Liver (tissue), 3 donors: ENCODE measurements at regions not wholly inside any gene's neighbourhood (a gene's known extent, or its start where the extent isn't known, plus 50 kb on each side); places are given as distances from the start of the nearest gene placed in this dataset.

Experiments used
- GABPA ChIP-seq, 2 donors: IDR thresholded peaks in 1 of 2; conservative IDR thresholded peaks in 1 of 2; 2 replicates each; pipeline ENCODE4 v1.6.1; 2016; ENCODE audit warnings: antibody characterized with exemption in 2 of 2, mild to moderate bottlenecking in 1 of 2, moderate library complexity in 1 of 2
- JUND ChIP-seq, 2 donors: IDR thresholded peaks; 2 replicates each; pipeline ENCODE4 v1.6.1; 2016; ENCODE audit warnings: antibody characterized with exemption in 2 of 2
- SP1 ChIP-seq: IDR thresholded peaks from 2 replicates; pipeline ENCODE4 v1.6.1; 2018; ENCODE audit warnings: antibody characterized with exemption, mild to moderate bottlenecking
- TF ChIP-seq, protein P1 (sequence below): fragments of 150-350 bp; IDR thresholded peaks from 2 replicates; pipeline ENCODE4 v1.5.1; 2017; ENCODE audit warnings: improper control_type of control experiment, low read depth, low read length; ENCODE audit not compliant: missing input control
- TF ChIP-seq, protein P2 (sequence below): IDR thresholded peaks from 2 replicates; pipeline ENCODE4 v1.6.1; 2016; ENCODE audit warnings: antibody characterized with exemption
- TF ChIP-seq, protein P3 (sequence below): IDR thresholded peaks from 2 replicates; pipeline ENCODE4 v1.6.1; 2016; ENCODE audit warnings: antibody characterized with exemption
- TF ChIP-seq, protein P4 (sequence below): IDR thresholded peaks from 2 replicates; pipeline ENCODE4 v1.6.1; 2016; ENCODE audit warnings: antibody characterized with exemption, mild to moderate bottlenecking
- TF ChIP-seq, protein P5 (sequence below): IDR thresholded peaks from 2 replicates; pipeline ENCODE4 v1.6.1; 2016; ENCODE audit warnings: antibody characterized with exemption
- donor health status: healthy.
- donor health status: healthy.

DNA sequence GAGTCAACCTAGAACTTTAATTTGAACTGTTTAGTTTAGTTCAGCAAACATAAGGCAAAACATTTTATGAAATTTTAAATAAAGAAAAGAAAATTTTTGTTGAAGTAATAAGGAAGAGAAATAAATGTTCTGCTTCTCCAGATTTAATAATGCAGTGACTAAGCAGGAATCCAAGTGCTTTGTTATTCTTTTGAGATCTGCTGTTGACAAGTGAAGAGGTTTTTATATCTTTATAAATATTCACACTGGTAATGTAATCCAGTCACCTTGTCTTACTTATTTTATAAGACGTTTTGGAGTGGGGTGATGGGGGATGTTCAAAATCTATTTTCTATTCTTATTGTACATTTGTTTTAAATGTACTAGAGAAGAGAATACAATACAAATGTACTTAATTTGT lies 725.9 kb upstream of the CCDC179 start:
- TF ChIP-seq, protein P1, sequence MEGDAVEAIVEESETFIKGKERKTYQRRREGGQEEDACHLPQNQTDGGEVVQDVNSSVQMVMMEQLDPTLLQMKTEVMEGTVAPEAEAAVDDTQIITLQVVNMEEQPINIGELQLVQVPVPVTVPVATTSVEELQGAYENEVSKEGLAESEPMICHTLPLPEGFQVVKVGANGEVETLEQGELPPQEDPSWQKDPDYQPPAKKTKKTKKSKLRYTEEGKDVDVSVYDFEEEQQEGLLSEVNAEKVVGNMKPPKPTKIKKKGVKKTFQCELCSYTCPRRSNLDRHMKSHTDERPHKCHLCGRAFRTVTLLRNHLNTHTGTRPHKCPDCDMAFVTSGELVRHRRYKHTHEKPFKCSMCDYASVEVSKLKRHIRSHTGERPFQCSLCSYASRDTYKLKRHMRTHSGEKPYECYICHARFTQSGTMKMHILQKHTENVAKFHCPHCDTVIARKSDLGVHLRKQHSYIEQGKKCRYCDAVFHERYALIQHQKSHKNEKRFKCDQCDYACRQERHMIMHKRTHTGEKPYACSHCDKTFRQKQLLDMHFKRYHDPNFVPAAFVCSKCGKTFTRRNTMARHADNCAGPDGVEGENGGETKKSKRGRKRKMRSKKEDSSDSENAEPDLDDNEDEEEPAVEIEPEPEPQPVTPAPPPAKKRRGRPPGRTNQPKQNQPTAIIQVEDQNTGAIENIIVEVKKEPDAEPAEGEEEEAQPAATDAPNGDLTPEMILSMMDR, result no peak
- TF ChIP-seq, protein P2, sequence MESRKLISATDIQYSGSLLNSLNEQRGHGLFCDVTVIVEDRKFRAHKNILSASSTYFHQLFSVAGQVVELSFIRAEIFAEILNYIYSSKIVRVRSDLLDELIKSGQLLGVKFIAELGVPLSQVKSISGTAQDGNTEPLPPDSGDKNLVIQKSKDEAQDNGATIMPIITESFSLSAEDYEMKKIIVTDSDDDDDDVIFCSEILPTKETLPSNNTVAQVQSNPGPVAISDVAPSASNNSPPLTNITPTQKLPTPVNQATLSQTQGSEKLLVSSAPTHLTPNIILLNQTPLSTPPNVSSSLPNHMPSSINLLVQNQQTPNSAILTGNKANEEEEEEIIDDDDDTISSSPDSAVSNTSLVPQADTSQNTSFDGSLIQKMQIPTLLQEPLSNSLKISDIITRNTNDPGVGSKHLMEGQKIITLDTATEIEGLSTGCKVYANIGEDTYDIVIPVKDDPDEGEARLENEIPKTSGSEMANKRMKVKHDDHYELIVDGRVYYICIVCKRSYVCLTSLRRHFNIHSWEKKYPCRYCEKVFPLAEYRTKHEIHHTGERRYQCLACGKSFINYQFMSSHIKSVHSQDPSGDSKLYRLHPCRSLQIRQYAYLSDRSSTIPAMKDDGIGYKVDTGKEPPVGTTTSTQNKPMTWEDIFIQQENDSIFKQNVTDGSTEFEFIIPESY, result no peak
- TF ChIP-seq GABPA (IDR thresholded peaks at IDR 0.05 in 1 of 2, conservative IDR thresholded peaks at IDR 0.05 in 1 of 2), result no peak
- TF ChIP-seq, protein P3, sequence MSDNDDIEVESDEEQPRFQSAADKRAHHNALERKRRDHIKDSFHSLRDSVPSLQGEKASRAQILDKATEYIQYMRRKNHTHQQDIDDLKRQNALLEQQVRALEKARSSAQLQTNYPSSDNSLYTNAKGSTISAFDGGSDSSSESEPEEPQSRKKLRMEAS, result no peak
- TF ChIP-seq SP1, result no peak
- TF ChIP-seq, protein P4, sequence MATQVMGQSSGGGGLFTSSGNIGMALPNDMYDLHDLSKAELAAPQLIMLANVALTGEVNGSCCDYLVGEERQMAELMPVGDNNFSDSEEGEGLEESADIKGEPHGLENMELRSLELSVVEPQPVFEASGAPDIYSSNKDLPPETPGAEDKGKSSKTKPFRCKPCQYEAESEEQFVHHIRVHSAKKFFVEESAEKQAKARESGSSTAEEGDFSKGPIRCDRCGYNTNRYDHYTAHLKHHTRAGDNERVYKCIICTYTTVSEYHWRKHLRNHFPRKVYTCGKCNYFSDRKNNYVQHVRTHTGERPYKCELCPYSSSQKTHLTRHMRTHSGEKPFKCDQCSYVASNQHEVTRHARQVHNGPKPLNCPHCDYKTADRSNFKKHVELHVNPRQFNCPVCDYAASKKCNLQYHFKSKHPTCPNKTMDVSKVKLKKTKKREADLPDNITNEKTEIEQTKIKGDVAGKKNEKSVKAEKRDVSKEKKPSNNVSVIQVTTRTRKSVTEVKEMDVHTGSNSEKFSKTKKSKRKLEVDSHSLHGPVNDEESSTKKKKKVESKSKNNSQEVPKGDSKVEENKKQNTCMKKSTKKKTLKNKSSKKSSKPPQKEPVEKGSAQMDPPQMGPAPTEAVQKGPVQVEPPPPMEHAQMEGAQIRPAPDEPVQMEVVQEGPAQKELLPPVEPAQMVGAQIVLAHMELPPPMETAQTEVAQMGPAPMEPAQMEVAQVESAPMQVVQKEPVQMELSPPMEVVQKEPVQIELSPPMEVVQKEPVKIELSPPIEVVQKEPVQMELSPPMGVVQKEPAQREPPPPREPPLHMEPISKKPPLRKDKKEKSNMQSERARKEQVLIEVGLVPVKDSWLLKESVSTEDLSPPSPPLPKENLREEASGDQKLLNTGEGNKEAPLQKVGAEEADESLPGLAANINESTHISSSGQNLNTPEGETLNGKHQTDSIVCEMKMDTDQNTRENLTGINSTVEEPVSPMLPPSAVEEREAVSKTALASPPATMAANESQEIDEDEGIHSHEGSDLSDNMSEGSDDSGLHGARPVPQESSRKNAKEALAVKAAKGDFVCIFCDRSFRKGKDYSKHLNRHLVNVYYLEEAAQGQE, result no peak
- TF ChIP-seq JUND (IDR thresholded peaks at IDR 0.05), result no peak
- TF ChIP-seq, protein P5, sequence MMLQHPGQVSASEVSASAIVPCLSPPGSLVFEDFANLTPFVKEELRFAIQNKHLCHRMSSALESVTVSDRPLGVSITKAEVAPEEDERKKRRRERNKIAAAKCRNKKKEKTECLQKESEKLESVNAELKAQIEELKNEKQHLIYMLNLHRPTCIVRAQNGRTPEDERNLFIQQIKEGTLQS, result no peak
